Testis (tissue), 2 donors: ENCODE measurements at regions not wholly inside any gene's neighbourhood (a gene's known extent, or its start where the extent isn't known, plus 50 kb on each side); places are given as distances from the start of the nearest gene placed in this dataset.

Source experiments
- POLR2A ChIP-seq: fragments of 450-650 bp; IDR thresholded peaks from one replicate; pipeline ENCODE4 v1.6.1; 2017; ENCODE audit warnings: antibody characterized with exemption, mild to moderate bottlenecking, moderate library complexity
- TF ChIP-seq, protein P1 (sequence below), 3 experiments: fragments of 450-650 bp in 2 of 3; fragments of 200-600 bp in 1 of 3; sonication (generic) in 1 of 3; IDR thresholded peaks; one replicate each; pipeline ENCODE4 v1.5.1; 2016 to 2019; ENCODE audit warnings: antibody characterized with exemption in 3 of 3, mild to moderate bottlenecking in 2 of 3, moderate library complexity in 1 of 3

DNA sequence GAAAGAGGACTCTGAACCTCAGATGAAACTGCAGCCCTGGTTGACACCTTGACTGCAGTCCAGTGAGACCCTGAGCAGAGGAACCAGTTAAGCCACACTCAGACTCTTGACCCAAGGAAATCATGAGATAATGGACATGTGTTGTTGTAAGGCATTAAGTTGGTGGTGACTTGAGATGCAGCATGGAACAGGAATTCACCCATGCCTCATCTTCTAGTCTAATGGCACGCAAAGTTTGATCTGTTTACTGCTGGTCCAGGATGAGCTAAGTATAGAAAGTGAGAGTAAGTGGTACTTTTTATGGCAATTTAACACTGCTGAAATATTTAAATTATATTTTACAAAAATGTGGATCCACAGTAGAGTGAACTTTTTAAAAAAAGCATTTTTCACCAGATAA is 51.3 kb upstream of the LTBP1 start:
- no peak for TF ChIP-seq POLR2A
- TF ChIP-seq, protein P1, sequence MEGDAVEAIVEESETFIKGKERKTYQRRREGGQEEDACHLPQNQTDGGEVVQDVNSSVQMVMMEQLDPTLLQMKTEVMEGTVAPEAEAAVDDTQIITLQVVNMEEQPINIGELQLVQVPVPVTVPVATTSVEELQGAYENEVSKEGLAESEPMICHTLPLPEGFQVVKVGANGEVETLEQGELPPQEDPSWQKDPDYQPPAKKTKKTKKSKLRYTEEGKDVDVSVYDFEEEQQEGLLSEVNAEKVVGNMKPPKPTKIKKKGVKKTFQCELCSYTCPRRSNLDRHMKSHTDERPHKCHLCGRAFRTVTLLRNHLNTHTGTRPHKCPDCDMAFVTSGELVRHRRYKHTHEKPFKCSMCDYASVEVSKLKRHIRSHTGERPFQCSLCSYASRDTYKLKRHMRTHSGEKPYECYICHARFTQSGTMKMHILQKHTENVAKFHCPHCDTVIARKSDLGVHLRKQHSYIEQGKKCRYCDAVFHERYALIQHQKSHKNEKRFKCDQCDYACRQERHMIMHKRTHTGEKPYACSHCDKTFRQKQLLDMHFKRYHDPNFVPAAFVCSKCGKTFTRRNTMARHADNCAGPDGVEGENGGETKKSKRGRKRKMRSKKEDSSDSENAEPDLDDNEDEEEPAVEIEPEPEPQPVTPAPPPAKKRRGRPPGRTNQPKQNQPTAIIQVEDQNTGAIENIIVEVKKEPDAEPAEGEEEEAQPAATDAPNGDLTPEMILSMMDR (IDR thresholded peaks at IDR 0.05) = no peak
